Left lung (tissue), 4 donors: ENCODE measurements at regions not wholly inside any gene's neighbourhood (a gene's known extent, or its start where the extent isn't known, plus 50 kb on each side); places are given as distances from the start of the nearest gene placed in this dataset.

Experiments
- ATAC-seq: fragments of 200-7000 bp; cut with Tn5 transposase; one replicate; pipeline ENCODE4 v1.9.1; 2020; ENCODE audit warnings: moderate library complexity
- DNase-seq, 4 donors: peaks; one replicate each; pipeline ENCODE4 v3.0.0-alpha.2; 2013 to 2020
- H3K27ac ChIP-seq, 2 donors: fragments of 200-600 bp; sonication (generic) in 1 of 2; one replicate each; pipeline versions ENCODE4 v1.5.0 to v1.8.0; 2020 to 2021
- H3K27me3 ChIP-seq, 2 donors: fragments of 200-600 bp; sonication (generic) in 1 of 2; one replicate each; pipeline versions ENCODE4 v1.5.0 to v1.8.0; 2020 to 2021
- H3K36me3 ChIP-seq, 2 donors: fragments of 200-600 bp; sonication (generic) in 1 of 2; one replicate each; pipeline versions ENCODE4 v1.5.0 to v1.8.0; 2020 to 2021
- H3K4me1 ChIP-seq, 2 donors: fragments of 200-600 bp; one replicate each; pipeline ENCODE4 v1.8.0; 2021
- H3K4me3 ChIP-seq, 2 donors: fragments of 200-600 bp; sonication (generic) in 1 of 2; one replicate each; pipeline versions ENCODE4 v1.5.0 to v1.8.0; 2020 to 2021; ENCODE audit warnings: mild to moderate bottlenecking in 1 of 2
- H3K9me3 ChIP-seq, 2 donors: fragments of 200-600 bp; sonication (generic) in 1 of 2; one replicate each; pipeline versions ENCODE4 v1.5.0 to v1.8.0; 2020 to 2021
- intact Hi-C, 2 donors: fragments of 100-400 bp; cut with DNase I; formaldehyde crosslinking; loops; one replicate each; pipeline versions ENCODE4 v1.11.2 to v1.14.2; 2022
- TF ChIP-seq, protein P1 (sequence below), 2 donors: fragments of 200-600 bp; sonication (generic) in 1 of 2; IDR thresholded peaks; one replicate each; pipeline versions ENCODE4 v1.5.0 to v1.8.0; 2021; ENCODE audit warnings: antibody characterized with exemption in 2 of 2
- donor health status: DM: no; HTN: yes; CAD: no.
- donor health status: DM: no; HTN: no; CAD: no.

DNA sequence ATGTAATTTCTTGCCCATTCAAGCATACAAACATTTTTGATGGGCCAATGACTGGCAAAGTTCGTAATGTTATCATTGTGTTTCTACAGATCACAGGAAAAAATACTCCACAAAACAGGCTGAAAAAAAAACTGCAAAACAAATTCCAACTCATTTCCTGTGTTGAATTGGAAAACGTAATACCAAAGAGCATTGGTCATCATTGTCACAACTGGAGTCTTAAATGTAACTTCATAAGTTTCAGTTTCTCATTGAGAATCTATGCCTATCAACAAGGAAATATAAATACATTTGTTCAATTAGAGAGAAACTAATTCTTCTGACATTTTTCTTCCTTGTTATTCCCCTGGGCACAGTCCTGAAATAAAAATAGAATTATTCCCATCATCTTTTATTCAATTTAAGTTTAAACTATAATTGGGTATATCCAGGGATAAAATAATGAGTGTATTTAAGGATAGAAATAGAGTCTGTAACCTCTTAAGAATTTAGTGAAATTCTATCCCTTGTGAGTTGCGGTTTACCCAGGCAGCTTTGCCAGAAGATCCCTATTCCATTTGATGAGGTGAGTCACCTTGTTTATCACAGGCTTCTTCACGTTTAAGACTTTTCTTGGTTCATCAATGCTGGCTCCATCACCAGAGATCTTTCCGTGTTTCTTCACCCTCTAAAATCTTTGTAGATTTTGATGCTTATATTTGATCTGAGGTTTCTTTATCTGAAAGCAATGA, 112.7 kb upstream of the ITGA1 start:
- no peak overlapping the region for H3K27ac ChIP-seq
- DNase-seq, result no peak

GRCh38 chr5:52682492-52682891, 105.2 kb upstream of the ITGA1 start:
- Histone ChIP-seq H3K27ac (no peak overlapping the region), H3K4me3 (no peak overlapping the region), H3K4me1 (no peaks in the 10 kb centered on the region), H3K36me3 (no peaks in the 10 kb centered on the region), H3K9me3 (no peaks in the 10 kb centered on the region), H3K27me3 (no peaks in the 10 kb centered on the region)
- no peak for ATAC-seq
- intact Hi-C loops, result no loop called here
- TF ChIP-seq, protein P1, sequence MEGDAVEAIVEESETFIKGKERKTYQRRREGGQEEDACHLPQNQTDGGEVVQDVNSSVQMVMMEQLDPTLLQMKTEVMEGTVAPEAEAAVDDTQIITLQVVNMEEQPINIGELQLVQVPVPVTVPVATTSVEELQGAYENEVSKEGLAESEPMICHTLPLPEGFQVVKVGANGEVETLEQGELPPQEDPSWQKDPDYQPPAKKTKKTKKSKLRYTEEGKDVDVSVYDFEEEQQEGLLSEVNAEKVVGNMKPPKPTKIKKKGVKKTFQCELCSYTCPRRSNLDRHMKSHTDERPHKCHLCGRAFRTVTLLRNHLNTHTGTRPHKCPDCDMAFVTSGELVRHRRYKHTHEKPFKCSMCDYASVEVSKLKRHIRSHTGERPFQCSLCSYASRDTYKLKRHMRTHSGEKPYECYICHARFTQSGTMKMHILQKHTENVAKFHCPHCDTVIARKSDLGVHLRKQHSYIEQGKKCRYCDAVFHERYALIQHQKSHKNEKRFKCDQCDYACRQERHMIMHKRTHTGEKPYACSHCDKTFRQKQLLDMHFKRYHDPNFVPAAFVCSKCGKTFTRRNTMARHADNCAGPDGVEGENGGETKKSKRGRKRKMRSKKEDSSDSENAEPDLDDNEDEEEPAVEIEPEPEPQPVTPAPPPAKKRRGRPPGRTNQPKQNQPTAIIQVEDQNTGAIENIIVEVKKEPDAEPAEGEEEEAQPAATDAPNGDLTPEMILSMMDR (IDR thresholded peaks at IDR 0.05), result no peak
- DNase-seq, result peak in 1 of 4 donors; percentile 31

More for the DNA sequence above, 112.7 kb upstream of the ITGA1 start:
- ATAC-seq, result no peak
- Histone ChIP-seq H3K4me3 (no peak overlapping the region), H3K4me1 (no peaks in the 10 kb centered on the region), H3K36me3 (no peaks in the 10 kb centered on the region), H3K9me3 (no peaks in the 10 kb centered on the region), H3K27me3 (no peaks in the 10 kb centered on the region)
- TF ChIP-seq, protein P1 (IDR thresholded peaks at IDR 0.05), result no peak
- intact Hi-C loops, result no loop called here

DNA sequence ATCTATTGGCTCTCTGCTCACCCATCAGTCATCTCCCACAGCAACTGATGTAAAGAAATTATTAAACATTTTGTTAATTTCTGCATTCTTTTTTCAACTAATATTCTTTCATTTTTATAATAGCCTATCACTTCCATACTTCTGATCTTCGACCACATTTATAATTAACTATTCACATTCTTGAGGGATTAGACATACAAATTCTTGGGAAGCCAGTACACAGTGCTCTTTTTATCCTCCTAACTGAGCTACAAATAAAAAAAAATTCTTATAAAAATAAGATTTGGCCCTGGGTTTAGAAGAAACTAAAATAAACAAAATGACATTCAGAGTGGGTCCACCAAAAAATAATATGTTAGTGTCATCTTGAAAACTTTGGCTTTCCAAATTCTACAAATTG, 103.7 kb upstream of the ITGA1 start:
- Histone ChIP-seq H3K27me3 (no peaks in the 10 kb centered on the region), H3K36me3 (no peaks in the 10 kb centered on the region), H3K4me1 (no peaks in the 10 kb centered on the region), H3K27ac (no peak overlapping the region), H3K4me3 (no peak overlapping the region), H3K9me3 (no peaks in the 10 kb centered on the region)
- TF ChIP-seq, protein P1 (IDR thresholded peaks at IDR 0.05), result no peak
- intact Hi-C loops, result no loop called here
- ATAC-seq (no peak), DNase-seq (no peak)

DNA sequence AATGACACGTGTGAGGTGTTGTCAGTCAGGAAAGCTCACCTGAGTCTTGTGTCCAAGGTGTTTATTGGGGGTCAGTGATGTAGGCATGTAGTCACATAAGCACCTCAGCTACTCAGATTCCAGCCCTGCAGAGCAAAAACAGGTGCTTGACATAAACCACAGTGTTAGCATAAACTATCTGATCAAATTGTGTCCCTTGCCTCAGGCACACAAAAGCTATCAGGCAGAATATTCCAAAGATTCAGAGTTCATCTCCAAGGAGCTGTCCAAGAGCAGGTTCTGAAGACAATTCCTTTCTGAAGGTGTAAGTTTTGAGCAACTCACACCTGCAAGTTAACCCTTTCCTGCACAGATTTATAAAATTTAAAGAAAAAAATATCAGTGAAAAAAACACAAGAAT, 102.2 kb upstream of the ITGA1 start:
- ATAC-seq, result no peak
- Histone ChIP-seq H3K27ac (no peak overlapping the region), H3K4me1 (peaks cover 0 to 6% of the 10 kb centered on the region in 2 donors), H3K9me3 (no peaks in the 10 kb centered on the region), H3K4me3 (no peak overlapping the region), H3K36me3 (no peaks in the 10 kb centered on the region), H3K27me3 (no peaks in the 10 kb centered on the region)
- no peak for DNase-seq
- intact Hi-C loops, result no loop called here
- TF ChIP-seq, protein P1 (IDR thresholded peaks at IDR 0.05), result no peak

- Histone ChIP-seq H3K27ac (no peak overlapping the region), H3K27me3 (no peaks in the 10 kb centered on the region), H3K4me3 (no peak overlapping the region), H3K4me1 (peaks cover 0 to 10% of the 10 kb centered on the region in 2 donors), H3K9me3 (no peaks in the 10 kb centered on the region), H3K36me3 (no peaks in the 10 kb centered on the region)
- no peak for DNase-seq
- no peak for ATAC-seq
- TF ChIP-seq, protein P1 (IDR thresholded peaks at IDR 0.05), result no peak
- intact Hi-C loops, result no loop called here
These were observed 101.7 kb upstream of the ITGA1 start for GRCh38 chr5:52685971-52686370.
